GM08714 (cell line): ENCODE measurements at regions not wholly inside any gene's neighbourhood (a gene's known extent, or its start where the extent isn't known, plus 50 kb on each side); places are given as distances from the start of the nearest gene placed in this dataset.
"Not testable (repeated sequence)": the region's sequence is repeated elsewhere in the genome, so short reads cannot be mapped to it uniquely, and the experiment has no call there.

Experiments
- H3K4me3 ChIP-seq: fragments of 200-500 bp; sonication (Bioruptor generic); 2 replicates; pipeline ENCODE4 v1.5.1; 2014; ENCODE audit warnings: mild to moderate bottlenecking, low read length, inconsistent platforms
- ZNF274 ChIP-seq: IDR thresholded peaks from 2 replicates; pipeline ENCODE4 v1.6.1; 2012; ENCODE audit warnings: mild to moderate bottlenecking, low read depth, low read length

DNA sequence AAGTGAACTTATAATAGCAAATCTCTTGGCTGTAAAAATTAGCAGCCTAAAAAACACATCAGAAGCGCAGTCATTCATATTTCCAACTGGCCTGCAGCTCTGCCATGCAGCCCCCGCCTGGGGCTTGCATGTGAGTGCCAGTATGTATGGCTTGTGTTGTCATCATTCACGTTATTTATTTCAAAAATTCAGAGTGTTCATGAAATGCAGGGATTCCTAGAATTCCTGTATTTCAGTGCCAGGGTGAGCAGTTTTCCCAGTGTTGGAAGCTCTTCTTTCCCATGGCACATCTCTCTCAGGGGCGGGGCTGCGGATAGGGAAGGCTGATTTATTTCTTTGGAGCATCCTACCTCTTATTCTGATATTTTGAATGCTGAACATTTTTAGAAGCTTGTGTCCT is 234.6 kb downstream of the FGF9 start:
- TF ChIP-seq ZNF274 = no peak

DNA sequence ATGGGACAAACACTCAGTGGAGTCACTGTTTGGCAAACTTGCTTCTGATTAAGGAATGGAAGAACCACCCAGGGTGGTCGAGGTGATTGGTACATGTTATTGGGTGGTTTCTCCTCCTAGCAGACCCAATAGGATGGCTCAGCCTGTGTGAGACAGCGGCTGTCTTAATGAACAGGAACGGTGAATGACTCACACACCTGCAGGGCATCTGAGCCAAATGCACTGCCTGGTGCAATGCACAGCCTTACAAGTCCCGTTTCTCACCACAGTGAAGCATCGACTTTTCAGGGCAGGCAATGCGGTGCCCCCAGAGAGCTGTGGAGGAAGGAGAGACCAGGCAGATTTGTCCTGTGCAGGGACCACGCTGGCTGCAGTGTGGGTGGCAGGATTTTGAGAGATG is 238.5 kb downstream of the FGF9 start:
- H3K4me3 ChIP-seq = no peak overlapping the region
- TF ChIP-seq ZNF274 = no peak

More for the DNA sequence above, 234.6 kb downstream of the FGF9 start:
- H3K4me3 ChIP-seq = no peak overlapping the region

DNA sequence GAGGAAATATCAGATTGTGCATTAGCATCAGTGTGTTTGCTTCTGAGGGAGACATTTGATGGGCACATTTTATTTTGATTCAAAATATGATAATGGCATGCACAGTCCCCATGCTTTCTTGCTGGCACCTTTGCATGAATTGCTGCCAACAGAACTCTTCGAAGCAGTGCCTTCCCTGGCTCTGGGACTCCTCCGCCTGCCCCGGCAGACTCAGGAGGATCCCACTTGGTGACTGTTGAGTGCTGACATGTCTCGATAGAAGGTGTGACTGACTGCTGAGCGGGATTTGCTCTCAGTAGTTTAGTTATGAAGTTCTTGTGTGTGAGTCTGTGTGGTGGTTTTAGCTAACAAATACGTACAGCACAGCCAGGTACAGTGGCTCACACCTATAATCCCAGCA is 239.7 kb downstream of the FGF9 start:
- no peak overlapping the region for H3K4me3 ChIP-seq
- no peak for TF ChIP-seq ZNF274

DNA sequence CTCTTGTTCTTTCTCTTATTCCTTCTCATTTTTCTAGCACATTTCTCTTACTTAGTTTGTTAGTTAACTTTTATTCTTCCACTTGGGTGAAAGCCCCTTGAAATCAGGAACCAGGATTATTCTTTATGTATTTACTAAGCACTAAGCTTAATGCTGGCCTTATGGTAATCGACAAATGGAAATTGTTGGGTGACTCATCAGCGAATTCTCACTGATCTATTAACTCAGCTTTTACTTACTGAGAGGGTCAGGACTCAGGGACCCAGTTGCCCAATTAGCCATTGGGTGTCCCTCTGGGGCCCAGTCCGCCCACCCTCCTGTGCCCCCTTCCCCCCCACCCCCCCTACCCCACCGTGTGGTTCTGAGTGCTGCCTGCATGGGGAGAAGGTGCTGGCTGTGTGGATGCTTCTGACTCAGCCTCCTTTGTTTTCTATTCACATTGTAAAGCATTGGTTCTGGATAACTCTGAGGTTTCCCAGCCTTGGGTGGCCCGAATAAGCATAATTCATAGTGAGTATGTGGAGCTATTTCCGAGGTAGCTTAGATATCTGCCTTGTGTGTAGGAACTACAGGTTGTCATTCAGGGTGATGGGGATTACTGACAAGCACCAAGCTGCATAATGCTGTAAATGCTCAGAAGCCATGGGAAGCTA is 240.9 kb downstream of the FGF9 start:
- TF ChIP-seq ZNF274 = no peak
- no peak overlapping the region for H3K4me3 ChIP-seq

DNA sequence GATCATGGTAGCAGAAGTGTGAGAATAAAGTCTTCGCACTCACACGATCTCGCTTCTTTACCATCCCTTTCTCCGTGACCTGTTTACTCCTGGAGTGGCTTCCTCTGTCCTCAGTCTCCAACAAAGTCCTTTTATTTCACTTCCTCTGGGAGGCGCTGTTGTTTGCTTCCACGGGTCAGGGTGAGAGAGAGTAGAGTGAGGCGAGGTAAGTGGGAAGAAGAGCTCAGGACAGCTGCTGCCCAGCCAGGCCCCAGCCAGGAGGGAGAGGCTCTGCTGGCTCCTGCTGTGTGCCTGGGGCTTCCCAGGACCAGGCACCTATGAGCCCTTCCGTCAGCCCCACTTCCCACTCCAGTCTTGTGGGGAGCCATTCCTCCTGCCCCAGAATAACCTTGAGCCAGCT is 242.1 kb downstream of the FGF9 start:
- no peak overlapping the region for H3K4me3 ChIP-seq
- no peak for TF ChIP-seq ZNF274

DNA sequence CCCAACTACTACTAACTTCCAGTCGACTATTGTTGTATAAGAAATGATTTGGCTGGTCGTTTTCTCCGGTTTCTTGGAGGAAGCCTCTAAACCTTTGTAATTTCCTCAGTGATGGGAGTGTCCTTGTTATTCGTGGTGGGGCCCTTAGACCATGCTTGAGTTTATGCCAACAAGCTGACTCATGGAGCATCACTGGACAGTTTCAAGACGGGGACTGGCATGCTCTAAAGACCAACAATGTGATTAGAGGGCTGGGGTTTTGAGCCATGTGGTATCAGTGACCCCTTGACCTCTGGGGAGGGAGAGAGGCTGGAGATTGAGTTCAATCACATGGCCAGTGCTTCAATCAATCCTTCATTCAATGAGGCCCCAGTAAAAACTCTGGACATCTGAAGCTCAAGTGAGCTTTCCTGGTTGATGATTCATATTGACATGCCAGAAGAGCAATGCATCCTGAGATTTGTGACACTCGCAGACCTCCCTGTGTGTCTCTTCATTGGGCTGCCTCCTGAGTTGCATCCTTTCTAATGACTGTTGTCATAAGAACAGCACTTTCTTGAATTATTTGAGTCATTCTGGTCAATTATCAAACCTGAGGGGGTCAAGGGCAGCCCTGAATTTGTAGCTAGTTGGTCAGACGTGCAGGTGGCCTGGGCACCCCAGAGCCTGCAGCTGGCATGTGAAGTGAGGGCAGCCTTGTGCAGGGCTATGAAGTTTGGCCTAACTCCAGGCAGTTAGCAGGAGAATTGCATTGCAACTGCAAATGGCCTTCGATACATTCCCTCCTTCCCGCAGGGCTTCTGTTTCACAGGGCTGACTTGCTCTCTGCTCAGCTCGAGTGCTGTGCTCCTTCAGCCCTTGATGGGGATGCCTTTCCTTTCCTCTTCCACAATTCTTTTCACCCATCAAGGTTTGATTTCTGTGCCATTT is 246.5 kb downstream of the FGF9 start:
- H3K4me3 ChIP-seq = no peak overlapping the region
- TF ChIP-seq ZNF274 = no peak

DNA sequence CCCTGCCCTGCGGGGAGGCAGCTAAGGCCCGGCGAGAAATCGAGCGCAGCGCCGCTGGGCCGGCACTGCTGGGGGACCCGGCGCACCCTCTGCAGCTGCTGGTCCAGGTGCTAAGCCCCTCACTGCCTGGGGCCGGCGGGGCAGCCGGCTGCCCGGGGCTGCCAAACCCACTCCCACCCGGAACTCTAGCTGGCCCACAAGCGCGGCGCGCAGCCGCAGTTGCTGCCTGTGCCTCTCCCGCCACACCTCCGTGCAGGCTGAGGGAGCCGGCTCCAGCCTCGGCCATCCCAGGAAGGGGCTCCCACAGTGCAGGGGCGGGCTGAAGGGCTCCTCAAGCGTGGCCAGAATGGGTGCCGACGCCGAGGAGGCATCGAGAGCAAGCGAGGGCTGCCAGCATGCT is 249.9 kb downstream of the FGF9 start:
- H3K4me3 ChIP-seq = not testable (repeated sequence)

DNA sequence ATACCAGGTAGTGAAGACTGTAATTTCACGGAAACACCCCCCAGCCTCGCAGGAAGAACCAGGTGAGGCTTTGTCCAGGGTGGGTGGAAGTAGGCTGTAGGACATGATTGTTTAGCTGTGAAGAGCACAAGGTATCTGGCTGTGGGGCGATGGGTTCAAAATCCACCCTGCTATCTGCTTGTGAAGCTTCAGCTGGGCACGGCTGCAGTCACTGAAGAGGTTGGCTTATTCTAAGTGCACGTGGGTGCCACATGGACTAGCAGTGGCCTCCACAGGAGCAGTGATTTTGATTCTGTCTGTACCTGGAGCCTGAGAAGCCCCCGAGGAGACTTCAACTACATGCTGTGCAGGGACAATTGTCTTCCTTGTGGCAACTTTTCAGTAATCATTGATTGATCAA is 254.1 kb downstream of the FGF9 start:
- no peak for TF ChIP-seq ZNF274

DNA sequence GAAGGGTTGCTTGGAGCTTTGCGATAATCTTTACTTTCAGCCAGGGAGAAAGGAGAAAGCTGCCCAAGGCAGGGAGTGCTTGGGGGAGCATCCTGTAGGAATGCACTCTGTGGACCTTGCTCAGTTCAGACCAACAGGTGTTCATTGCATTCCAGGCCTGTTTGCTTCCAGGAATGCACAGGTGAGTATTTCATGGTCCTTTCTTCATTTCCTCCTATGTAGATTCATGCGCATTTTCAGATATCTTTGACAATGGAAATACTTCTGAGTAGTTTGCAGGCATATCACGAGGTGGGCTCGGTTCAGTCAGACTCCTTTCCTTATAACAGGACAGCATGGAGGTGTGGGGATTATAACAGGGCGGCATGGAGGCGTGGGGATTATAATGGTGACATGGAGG is 254.8 kb downstream of the FGF9 start:
- TF ChIP-seq ZNF274 = no peak
- H3K4me3 ChIP-seq = no peak overlapping the region

More for the DNA sequence above, 254.1 kb downstream of the FGF9 start:
- H3K4me3 ChIP-seq = no peak overlapping the region

DNA sequence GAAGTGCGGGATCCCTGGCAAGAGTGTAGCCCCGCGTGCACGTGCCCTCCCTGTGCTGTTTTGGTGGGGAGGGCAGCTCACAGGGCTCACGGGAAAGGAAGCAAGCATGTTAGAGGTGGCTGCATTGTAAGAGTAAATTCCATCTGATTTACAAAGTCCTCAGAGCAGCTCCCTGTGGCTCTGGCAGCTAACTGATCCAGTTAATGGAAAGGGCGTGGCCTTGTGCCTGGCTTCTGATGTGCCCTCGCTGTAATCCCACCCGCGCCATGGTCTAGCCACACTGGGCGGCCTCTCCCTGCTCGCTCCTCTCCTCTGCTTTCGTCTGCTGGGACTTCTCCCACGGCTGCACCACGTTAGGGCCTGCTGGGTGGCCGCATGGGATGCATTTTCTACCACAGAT is 258.5 kb downstream of the FGF9 start:
- TF ChIP-seq ZNF274 = no peak
- no peak overlapping the region for H3K4me3 ChIP-seq

DNA sequence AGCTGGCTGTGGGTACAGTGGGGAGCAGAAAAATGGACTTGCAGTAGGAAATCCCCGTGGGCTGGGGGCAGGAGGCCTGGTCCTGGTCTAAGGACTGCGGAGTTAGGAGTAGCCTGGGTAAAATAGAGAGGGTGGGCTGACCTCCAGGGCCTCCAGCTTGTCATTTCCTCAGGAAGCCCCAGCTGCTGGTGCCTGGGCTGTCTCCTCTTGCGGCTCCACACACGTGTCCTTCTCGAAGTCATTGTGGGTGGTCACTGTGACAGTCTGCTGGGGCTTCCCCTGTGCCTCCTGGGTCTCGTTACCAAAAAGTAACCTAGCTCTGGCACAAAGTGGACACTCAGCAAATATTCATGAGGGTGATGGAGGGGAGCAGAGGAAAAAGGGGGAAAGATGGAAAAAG is 259.7 kb downstream of the FGF9 start:
- TF ChIP-seq ZNF274 = no peak
- H3K4me3 ChIP-seq = no peak overlapping the region

DNA sequence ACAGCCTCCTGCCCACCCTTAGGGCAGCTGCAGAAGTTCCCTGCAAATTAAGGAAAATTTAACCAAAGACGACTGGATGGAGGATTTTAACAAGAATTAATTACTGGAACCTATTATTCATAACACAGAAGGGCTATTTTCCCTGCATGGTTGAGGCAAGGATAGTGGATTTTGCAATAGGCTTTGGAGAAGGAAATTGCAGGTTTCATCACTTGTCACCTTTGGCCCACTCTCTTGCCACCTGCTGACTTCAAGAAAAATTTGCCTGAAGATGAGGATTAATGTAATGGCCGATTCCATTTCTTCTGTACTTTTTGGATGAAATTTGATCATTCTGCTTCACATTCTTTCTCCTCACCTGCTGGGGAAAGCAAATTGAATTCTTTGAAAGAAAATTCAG is 261.7 kb downstream of the FGF9 start:
- H3K4me3 ChIP-seq = no peak overlapping the region
- TF ChIP-seq ZNF274 = no peak

DNA sequence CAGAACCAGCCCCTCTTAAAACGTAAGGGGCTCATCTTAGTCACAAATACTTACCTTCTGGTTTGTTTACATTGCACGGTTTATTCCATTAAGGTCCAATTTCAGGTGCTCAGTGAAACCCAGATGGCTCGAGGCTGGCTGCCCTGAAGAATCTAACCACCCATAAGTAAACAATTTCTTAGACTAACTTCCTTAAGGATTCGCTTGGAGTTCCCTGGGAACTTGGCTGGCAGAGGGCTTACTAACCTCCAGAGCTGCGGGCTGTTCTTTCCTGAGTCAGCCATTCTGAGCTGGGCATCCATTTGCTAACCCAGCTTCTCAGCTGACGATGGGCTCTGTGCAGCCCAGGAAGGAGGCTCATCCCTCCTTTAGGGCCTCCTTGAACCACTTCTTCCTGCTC is 262.1 kb downstream of the FGF9 start:
- no peak overlapping the region for H3K4me3 ChIP-seq
- no peak for TF ChIP-seq ZNF274

DNA sequence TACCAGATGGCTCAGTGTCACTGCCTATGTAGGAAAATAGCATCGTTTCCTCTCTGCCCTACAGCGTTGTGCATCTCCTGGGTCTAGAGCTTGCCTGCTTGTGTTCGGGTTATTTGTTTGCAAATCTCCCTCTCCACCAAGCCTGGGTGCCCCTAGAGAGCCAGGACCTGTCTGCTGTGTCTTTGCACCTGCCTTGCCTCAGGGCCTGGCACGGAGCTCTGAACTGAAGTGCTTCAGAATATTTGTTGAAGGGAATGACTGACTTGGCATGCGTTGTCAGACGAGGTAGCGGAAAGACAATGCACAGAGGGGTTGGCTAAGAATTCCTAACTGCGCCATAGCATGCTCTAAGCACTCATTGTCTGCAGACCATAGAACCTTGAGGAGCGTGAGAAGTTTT is 263.4 kb downstream of the FGF9 start:
- H3K4me3 ChIP-seq = no peak overlapping the region
- TF ChIP-seq ZNF274 = no peak

DNA sequence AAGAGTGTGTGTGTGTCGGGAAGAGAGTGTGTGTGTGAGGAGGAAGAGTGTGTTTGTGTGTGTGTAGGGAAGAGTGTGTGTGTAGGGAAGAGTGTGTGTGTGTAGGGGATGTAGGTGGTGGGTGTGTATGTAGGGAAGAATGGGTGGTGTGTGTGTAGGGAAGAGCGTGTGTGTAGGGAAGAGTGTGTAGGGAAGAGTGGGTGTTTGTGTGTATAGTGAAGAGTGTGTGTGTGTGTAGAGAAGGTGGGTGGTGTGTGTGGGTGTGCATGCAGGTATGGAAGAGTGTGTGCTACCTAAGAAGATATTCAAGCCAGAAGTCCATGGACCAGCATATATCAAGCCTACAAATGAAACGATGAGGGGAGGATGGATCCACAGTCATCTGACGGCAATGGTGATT is 265.8 kb downstream of the FGF9 start:
- no peak for TF ChIP-seq ZNF274
- H3K4me3 ChIP-seq = no peak overlapping the region

DNA sequence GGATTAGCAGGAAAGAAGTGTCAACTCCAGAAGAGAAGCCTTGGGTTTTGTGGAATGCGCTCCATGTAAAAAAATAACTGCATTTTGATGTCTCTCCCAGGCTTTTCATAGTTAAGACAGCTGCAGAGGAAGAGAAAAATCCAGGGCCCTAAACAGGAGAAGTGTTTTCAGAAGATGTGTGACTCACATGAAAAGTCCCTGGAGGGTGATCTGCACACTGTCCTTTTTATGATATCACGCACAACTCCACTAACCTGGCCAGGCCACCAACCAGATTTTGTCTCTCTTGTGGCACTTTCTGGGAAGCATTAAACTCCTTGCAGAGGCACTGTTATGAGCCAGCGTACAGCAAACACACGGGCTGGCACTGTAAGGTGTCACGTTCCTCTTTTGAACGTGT is 267.3 kb downstream of the FGF9 start:
- TF ChIP-seq ZNF274 = no peak
- no peak overlapping the region for H3K4me3 ChIP-seq
